DMS 273 (cell line): ENCODE measurements at regions not wholly inside any gene's neighbourhood (a gene's known extent, or its start where the extent isn't known, plus 50 kb on each side); places are given as distances from the start of the nearest gene placed in this dataset.

Source experiments
- DNase-seq: peaks from one replicate; lab custom pipeline; 2025; ENCODE audit not compliant: unreplicated experiment; lab: John Stamatoyannopoulos, UW

DNA sequence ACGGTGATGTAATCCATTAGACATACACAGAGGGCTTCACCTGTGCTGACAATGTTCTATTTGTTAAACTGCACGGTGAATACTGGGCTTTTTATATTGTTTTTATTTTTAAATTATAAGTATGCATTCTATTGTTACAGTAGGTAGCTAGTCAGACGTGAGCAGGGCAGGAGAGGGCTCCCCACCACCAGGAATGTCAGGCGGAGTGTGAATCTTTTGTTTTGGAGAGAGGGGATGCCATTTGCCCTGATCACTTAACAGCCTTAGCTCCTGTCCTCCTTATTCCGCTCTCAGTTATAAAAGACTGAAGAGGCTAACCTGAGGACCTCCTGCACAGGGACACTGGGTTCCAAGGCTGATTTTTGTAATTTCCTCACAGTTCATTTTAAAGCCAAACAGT is 151.6 kb upstream of the TAPT1 start:
- no peak for DNase-seq

DNA sequence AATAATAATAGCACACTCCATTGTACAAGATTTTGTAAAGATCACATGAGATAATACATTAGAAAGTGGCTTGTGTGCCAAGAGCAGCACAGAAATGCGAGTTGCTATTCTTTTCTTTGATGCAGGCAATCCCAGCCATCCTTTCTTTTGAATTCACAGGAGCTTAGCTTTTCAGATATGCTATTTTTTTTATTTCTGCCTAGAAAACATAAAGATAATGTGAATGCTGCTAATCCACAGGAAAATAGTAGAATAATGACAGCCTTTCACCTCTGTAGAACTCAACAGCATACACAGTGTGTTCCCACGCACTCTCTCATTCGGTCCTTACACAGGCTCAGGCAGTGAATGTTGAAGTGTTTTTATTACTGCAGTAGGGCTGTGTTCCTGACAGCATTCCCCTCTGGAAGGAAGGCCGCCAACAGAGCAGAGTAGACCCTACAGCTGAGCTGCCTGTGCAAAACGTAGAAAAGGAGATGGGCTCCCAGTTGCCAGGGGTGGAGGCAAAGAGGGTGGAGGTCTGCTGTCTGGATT is 138.8 kb upstream of the TAPT1 start:
- DNase-seq: no peak

DNA sequence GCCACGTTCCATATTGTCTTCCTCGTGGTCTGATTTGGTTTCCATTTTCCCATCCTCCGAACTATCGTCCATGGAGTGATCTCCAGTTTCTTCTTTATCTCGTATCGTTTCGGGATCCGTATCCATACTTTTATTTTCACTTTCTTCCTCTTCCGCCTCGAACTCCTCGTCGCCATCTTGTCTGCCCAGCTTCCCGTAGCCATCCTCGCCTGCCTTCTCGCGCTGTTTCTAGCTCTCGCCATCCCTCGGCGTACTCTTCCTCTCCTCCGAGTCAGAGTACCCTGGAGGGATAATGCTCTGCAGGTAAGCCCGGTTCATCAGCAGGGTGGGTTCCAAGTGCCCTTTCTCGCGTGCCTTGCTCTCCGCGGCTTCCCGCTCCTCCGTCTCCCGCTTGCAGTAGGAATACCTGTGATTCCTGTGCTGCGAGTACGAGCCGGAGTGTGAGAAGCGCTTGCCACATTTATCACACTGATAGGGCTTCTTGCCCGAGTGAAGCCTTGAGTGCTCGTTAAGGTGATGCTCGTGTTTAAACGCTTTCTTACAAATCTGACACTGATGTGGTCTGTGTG is 134.5 kb upstream of the TAPT1 start:
- no peak for DNase-seq

DNA sequence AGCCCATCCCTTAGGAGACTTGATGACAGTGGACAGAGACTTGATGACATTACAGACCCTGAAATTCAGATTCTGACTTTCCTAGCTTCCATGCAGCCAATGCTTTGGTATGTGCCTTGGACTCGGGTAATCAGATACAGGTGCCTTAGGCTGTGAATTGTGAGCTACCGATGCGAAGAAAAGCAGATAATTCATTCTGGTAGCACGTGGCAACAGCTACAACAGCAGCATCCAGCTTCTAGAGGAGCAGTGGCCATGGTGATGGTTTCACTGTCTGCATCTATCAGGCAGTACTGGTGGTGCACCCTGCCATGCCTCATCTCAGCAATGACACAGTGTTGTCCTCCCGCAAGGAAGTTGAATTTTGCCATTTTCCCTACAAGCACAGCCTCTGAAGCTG is 126.9 kb upstream of the TAPT1 start:
- DNase-seq: no peak

DNA sequence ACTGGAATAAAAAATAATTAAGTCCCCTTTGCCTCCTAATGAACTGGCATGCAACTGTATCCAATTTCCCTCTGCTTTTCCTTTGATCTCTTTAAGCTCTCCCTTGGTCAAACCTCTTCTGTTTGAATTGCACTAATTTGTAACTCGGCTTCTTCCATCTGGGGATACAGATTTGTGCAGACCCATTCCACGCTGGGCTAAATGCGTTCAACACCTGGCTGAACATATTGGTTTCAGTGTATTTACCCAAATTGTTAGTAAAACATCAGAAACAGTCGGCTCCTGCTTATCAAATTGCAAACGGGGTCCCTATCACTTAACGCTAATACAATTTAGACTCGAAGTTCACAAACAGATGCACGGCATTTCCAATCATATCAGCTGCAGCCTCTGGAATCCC is 124.9 kb upstream of the TAPT1 start:
- no peak for DNase-seq

DNA sequence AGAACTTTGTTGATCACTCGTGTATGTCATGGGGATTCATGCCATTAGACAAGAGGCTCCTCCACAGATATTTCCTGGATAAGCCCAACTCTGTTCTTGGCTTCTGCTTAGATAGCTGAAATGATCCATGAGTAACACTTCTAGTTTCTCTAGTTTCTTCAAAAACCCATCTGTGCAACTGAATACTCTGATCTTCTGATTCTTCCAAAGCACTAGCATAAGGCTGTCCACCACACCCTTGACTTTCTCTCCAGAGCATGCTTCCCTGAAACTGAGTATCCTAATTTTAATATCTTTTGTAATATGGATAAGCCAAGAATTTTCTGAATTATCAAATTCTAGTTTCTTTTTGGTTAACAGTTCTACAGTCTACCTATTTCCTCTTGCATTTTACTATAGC is 118.6 kb upstream of the TAPT1 start:
- DNase-seq: no peak

DNA sequence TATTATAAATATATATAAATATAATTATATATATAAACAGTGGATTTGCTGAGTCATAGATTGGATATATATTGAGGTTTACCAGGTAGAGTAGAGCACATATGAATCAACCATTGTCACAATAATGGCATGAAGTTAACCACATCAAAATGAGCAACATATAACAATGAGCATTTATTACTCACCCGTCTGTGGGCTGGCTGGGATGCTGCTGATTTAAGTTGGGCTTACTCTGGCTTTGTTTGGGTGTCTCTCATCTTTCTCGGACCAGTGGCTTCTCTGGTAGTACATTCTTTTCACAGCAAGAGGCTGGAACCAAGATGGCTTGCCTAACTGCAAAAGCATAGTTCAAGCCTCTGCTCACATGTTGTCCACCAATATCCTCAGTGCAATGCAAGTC is 111.7 kb upstream of the TAPT1 start:
- DNase-seq: no peak

DNA sequence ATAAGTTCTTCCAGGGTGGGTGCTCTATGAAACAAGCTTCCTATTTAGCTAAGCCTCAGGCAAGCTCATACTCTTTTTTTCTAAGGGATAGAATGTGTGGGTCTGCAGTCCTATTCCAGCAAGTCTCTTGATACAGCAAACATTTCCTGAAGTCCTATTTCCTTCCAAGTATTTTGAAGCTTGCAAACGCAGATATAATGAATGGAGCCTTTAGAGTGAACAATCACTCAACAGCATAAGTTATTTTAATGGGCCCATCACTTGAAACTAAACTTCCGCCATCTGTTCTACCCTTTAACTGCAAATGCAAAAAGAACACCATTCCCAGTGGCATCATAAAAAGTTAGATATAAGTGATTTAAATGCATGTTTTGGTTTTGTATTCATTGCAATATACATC is 108.3 kb upstream of the TAPT1 start:
- DNase-seq: peak; percentile 27

DNA sequence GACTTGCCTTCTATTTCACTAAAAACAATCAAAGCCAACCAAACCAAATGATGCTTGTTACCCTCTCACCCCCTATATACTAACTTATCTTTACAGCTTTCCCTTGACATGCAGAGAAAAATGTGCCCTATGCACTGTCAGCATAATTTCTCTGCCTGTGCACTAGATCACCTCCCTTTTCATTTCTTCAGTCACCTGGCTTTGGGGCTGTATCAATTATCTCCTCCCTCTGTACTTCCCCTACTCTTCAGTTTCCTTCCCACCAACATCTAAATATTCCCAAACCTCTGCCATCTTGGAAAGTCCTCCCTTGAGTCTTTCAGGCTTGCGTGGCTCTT is 103.5 kb upstream of the TAPT1 start:
- no peak for DNase-seq

DNA sequence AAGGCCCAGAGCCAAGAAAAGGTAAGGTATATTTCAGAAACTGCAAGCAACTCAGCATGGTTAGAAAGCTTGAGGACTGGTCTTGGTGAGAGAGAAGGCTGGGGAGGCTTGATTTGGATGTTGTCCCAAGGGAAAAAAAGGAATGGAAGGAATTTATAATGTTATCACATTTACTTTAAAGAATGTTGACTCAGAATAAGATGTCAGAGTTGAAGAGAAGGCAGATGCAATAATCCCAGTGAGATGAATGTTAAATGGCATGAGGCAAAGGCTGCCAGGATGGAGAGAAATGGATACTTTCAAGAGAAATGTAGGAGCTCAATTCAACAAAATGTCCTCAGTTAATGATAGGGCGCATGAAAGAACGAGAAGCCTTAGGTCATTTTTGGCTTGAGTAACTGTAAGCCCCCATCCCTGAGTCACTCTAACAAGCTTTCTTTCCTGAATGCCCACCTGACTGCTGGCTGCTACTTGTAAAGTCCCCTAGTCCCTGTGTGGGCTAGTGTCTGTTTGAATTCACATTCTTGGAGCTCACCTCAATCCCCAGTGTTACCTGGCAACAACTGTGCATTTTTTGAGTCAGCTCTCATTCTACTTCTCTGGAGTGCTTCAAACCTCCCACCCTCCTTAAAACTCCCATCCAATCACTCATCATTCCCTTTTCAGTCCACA is 103.0 kb upstream of the TAPT1 start:
- no peak for DNase-seq

DNA sequence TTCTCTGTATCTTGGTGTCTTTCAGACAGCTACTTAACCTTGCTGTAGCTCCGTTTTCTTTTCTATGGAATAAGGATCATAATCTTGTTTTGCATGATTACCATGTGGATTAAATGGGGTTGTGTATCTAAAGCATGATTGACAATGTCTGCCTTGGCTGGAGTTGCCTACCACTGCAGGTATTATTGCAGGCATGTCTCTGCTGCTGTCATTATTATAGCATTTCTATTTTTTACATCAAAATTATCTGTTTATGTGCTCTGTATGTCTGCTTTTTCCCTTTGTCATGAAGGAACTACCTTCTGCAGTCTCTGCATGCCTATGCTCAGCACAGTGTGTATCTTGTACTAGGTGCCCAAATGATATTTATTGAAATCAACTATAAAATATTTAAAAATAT is 95.9 kb upstream of the TAPT1 start:
- DNase-seq: no peak

DNA sequence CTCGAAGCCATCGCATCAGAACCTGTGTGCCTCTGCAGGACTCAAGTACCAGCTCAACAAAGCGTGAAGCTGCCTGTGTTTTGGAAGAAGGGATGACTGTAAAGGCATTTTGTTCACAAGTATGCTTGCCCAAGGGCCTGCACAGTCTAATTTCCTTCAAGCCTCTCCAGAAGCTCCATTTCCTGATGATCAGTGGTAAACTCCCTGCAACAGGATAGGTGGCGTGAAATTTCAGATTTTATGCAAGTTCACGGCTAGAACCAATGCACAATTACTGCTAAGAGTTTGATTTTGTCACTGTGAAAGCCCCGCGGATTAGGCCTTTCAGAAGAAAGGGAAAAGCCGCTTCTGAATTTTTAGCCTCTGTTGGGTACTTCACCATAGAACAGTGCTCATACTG is 89.2 kb upstream of the TAPT1 start:
- DNase-seq: no peak

DNA sequence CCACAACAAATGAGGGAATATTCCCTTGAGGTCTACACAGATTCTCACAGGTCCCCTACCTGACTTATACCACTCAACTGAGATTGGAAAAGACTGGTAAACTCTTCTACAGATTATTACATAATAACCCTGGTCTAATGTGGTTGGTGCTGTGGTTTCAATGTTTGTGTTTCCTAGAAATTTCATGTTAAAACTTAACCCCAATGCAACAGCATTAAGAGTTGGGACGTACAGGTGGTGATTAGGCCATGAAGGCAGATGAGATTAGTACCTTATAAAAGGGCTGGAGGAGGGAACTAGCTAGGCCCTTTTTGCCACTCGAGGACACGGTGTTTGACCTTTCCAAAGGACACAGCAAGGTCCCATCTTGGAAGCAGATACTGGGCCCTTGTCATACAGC is 84.3 kb upstream of the TAPT1 start:
- no peak for DNase-seq

DNA sequence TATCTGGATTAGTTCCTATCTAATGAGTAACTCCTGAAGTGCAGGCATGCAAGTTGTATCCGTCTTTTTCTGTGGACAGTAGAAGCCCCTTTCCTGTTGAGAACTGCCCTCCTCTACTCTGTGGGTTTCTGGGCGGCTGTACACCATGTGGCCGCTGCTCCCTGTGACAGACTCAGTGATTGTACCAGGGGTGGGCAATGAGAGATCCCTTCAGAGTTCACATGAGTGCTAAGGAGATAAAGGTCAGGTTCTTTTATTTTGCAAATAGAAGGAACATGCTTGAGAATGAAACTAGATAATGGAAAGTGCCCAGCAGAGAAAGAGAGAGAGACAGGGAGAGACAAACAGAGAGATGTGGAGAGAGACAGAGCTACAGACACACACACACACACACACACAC is 76.4 kb upstream of the TAPT1 start:
- no peak for DNase-seq

DNA sequence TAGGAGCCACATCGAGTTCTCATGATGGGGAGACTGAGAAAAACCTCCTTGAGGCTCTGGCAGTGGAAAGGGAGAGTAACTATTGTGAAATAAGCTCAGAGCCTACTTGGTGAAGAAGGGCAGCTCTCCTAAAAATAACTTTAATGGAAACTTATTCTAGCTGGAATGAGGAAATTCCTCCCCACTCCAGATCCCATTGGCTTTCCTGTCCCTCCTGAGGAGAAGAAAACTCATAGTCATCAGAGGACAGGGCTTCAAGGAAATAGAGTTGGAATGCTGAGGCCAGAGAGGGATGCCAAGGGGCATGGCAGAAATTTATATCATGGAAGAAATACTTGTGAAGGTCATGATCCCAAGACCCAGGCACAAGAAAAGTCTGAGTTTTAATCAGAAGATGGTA is 70.7 kb upstream of the TAPT1 start:
- no peak for DNase-seq

DNA sequence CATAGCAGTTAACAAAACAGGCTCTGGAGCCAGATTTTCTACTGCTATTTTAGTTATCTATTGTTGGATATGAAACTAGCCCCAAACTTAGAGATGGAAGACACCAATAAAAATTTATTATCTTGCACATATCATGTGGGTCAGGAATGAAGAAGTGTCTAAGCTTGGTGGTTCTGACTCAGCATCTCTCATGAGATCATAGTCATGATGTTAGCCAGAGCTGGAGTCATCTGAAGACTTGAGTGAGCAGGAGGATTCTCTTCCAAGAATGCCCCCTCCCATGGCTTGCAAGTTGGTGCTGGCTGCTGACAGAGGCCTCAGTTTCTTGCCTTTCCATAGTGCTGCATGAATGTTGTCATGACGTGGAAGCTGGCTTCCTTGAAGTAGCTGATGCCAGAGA is 68.2 kb upstream of the TAPT1 start:
- DNase-seq: no peak

DNA sequence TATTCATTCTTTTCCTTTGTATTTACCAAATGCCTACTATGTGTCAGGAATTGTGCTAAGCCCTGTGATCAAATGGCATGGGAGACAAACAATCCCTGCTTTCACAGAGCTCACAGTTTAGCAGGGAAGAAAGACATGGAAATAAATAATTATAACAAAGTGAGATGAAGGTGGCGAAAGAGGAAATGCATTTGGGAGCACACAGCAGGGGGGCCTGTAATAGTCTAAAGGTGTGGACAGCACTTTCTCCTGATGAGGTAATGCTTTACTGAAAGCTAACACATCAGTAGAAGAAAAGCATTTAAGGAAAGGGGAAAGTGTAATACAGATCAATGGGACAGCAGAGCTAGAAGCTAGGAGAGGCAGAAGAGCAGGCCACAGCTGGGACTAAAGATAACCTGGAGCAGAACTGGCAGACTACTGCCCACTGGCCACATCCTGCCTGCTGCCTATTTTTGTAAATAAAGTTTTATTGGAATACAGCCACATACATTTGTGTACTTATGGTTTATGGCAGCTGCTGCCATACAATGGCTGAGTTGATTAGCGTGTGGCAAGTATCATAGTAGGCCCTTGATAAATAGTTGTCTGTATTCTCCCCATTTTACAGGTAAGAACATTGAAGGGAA is 67.1 kb upstream of the TAPT1 start:
- DNase-seq: no peak

DNA sequence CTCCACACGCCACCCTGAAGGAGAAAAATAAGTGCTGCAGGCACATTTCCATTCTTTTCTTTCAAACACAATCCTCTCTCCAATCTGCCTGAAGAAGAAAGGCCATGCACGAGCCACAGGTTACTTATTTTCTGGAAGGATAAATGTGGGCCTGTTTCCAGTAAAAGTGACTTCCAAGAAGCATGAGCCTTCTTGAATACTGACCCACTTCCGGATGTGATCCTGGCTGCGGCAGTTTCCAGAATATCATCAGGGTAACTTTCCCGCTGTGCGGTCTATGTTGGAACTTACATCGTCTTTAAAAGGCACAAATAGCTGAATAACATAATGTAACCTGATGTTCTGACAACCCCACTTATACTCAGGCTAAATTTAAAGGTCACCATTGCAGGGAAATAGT is 66.3 kb upstream of the TAPT1 start:
- DNase-seq: no peak

DNA sequence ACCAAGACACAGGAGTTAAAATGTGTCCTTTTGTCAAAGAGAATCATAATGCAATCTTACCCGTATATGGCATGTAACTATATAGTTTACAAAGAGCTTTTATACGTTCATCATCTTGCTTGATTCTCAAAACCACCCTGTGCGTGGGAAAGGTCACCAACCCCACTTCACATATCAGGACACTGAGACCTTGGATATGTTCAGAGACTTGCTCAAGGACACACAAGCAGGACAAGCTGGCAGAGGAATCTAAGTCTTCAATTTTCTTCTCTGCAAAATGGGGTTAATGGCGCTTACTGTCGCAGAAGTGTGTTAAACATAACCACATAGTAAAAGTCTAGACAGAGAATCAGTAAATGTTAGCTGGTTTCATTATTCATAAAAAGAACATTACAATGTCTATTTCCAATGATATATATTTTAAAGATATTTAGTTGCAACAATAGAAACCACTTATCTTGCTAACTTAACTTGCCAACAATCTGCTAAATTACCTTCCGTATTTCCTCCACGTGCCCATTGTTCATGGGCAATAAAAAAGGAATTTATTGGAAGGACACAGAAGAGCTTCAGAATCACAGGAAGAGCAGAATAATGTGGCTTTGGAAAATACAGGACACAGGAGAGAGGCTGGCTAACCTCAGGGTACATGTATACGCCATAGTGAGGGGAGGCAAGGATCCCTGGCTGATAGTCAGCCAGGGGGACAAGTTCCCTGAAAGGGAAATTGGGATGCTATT is 64.6 kb upstream of the TAPT1 start:
- DNase-seq: no peak

DNA sequence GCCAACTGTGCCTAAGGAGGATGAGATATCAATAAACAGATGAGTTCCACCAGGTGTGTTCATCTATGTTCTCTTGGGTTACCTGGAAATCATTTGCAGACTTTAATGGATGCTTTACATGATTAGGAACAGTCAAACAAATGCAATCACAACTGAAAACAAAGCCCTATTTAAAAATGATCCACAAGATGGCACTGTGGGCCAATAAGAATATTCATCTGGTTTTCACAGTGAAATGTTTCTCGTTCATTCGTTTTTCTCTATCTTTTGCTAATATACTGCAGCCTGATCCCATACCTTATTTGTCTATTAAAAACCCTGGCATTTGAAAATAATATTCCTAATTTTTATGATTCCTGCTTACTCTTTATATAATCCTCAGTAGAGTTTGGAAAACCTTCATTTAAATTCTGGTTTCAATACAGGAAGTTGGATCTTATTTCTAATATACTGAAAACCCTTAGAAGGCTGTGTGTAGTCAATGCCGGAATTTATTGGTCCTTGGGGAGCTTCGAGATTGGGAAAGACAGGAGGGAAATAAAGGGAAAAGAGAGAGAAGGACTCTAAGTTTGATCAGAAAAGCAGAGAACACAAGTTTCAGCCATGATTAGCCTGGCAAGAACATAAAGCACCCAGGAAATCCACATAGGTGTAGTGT is 63.8 kb upstream of the TAPT1 start:
- peak; percentile 46 for DNase-seq

DNA sequence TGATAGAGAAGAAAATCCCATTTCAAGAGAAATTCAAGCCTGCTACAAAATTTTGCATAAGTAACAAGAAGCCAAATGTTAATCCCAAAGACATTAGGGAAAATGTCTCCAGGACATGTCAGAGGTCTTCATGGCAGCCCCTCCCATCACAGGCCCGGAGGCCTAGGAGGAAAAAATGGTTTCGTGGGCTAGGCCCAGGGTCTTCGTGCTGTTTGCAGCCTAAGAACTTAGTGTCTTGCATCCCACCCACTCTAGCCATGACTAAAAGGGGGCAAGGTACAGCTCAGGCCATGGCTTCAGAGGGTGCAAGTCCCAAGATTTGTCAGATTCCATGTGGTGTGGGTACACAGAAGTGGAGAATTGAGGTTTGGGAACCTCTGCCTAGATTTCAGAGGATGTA is 57.8 kb upstream of the TAPT1 start:
- no peak for DNase-seq

DNA sequence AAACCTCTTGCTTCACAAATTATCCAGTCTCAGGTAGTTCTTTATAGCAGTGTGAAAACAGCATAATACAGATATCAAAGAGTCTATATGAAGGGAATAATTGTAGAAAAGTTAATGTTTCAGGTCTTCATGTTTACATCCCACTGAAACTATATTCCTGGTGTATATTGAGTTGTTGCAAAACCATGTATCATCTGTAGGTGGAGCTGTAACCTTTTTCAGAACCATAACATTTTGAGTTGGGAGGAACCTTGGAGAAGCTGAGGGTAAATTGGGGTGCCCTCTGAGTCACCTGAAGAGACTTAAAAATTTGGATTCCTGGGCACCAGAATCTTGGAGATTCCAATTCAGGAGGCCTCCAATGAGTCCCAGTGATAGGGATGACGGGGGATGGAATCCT is 51.9 kb upstream of the TAPT1 start:
- DNase-seq: no peak
